NCI-H2081 treated with DMSO at 0.1 percent for 48 hours (cell line): ENCODE measurements at regions not wholly inside any gene's neighbourhood (a gene's known extent, or its start where the extent isn't known, plus 50 kb on each side); places are given as distances from the start of the nearest gene placed in this dataset.
"Not testable (repeated sequence)": the region's sequence is repeated elsewhere in the genome, so short reads cannot be mapped to it uniquely, and the experiment has no call there.

Source experiments
- DNase-seq: peaks from one replicate; lab custom pipeline; 2025; lab: John Stamatoyannopoulos, UW

DNA sequence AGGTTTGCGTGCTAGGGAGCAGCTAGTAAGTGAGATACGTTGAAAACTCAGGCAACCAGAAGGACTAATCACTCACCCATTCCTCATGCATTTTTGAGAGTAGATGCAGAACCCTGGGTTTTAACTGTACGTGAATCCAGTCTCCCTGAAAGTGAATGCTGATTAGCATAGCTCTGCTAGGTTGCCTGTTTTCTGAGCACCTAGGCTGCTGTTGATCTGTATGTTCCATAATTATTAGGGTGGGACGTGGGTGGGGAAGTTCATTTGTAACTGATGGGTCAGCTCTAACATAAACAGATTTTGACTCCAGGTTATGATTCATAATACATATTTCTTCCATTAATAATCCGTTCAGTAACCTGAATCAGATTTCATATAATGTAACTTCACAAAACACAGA, 379.0 kb upstream of the FANCL start:
- DNase-seq = no peak

DNA sequence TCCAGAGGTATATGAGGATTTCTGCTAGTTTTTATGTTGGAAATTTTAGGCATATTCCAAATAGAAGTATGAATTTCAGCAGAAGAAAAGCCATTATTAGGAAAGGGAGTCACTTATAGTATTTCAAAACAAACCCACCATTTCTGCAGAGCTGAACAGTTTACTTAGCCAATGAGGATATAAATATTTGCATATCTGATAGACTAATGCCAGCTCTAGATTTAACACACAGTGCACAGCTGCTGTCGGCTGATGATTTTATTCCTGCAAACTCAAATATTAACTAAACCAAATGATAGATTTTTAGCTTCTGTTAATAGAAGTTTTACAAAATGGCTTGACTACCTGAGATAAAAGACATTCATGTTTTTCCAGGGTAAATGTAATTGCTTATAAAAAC, 375.8 kb upstream of the FANCL start:
- DNase-seq = no peak

DNA sequence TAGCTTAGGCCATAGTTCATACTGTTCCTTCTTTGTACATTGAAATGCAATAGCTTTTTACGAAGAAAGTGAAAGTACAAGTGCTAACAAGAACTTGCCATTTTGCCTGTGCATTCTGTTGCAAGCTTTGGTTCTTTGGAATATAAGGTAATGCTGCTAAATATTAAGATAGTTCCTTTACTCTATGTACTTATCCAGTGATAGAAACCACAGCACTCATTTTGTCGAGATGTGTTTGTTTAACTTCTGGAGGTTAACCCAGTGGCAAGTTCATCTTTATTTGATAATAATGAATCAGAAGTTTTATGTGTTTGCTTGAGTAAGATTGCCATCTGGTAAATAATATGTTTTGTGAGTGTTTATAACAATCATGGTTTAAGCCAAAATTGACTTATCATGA, 373.1 kb upstream of the FANCL start:
- peak; percentile 66 for DNase-seq

GRCh38 chr2:58612973-58613372, 371.8 kb upstream of the FANCL start:
- DNase-seq = no peak

GRCh38 chr2:58609326-58609725, 368.2 kb upstream of the FANCL start:
- peak; percentile 23 for DNase-seq

DNA sequence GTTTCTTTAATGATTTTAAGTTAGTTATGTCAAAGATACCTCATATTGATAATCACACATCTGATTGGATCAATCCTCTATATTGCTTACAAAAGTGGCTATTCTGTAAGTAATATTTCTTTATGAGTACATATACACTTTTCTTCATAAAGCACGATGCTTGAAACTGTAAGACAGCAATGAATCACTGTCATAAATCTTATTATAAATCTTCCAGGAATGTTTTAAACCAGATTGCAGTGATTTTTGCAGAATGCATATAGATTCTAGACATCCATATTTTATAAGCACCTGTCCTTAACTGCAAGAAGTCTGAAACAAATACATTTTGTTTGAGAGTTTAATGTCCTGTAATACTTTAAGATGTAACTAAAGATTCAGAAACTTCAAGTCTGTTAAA, 367.0 kb upstream of the FANCL start:
- no peak for DNase-seq

- no peak for DNase-seq
Observed at GRCh38 chr2:58607448-58607847, 366.3 kb upstream of the FANCL start.

GRCh38 chr2:58606799-58607198, 365.7 kb upstream of the FANCL start:
- DNase-seq = no peak

DNA sequence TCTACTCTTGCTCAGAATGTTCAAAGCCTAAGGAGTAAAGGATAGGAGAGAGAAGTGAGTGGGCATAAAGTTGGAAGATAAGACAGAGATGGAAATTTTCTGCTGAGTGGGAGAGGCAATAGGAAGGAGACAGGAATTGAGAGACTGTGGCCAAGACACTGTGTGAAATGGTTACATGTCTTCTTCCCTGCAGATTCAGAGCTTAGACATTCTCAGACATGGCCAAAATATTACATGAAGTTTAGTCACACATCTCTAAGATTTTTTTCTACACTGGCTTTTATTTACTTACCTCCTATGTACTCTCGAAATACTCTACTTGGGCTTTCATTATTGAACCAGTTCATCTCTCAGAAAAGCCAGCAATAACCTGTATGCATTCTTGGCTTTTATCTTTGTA, 363.0 kb upstream of the FANCL start:
- no peak for DNase-seq

- no peak for DNase-seq
Observed at GRCh38 chr2:58601017-58601416, 359.9 kb upstream of the FANCL start.

DNA sequence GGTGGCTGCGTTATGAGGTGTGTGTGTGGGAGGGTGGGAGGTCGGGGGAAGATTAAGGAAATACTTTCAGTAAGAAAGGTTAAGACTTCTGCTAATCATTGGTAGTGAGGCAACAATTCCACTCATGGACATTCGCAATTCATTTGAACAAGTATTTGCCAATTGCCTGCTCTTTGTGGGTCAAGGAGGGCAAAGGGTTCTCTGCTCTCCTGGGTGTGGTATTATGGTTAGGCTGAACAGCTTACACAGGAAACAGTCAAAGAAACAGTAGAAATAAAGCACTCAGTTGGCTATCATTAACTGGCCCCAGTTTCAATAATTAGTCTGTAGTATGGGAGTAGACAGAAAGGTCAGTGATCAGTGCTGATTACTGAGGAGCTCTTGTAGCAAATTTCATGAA, 357.0 kb upstream of the FANCL start:
- no peak for DNase-seq

DNA sequence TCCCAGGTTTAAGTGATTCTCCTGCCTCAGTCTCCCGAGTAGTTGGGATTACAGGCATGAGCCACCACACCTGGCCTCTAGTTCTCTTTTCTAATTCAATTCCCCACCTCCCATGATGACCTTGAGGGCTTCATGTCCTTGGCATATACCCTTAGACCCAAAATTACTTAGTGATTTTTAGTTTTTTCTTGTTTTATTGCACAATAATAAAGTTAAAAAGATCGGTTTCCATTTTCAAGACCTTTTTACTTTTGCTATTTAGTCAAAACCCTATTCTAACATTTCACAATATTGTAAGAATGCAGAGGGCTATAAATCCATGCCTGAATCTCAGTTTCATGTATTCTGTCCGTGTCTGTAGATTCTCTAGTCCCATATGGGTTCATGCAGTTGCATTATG, 354.6 kb upstream of the FANCL start:
- no peak for DNase-seq

DNA sequence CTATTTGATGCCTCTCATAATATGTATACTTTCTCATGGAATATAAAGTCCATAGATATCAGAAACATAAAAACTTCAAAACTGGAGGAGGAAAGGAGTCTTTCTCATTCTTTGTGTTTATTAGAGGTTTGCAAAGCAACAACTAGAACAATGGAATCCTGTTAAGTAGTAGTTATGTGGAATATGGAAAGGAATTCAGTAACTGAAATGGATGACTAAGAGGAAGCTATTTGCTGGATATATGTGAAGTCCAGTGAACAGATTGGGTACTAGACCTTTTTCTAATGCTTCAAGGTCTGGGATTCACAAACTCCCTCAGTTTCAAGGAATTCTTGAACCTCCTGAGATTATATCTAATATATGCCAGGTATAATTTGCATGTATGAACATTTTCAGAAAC, 353.6 kb upstream of the FANCL start:
- DNase-seq = no peak

DNA sequence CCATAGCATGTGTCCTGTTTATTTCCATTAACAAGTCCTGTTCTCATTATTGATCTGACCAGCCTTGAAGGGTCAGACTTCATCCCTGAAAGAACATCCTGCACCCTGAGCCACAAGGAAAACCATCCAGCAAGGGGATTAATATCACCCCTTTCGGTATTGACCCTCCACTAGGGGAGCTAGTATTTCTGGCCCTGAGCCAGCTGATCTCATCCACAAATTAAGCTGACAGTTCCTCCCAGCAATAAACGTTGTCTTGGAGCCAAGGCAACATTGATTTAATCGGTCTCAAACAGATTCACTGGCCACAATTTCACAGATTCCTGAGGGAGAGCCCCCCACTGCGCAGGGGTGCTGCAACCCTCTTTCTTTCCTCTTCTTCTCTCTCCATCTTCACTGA, 353.1 kb upstream of the FANCL start:
- no peak for DNase-seq

DNA sequence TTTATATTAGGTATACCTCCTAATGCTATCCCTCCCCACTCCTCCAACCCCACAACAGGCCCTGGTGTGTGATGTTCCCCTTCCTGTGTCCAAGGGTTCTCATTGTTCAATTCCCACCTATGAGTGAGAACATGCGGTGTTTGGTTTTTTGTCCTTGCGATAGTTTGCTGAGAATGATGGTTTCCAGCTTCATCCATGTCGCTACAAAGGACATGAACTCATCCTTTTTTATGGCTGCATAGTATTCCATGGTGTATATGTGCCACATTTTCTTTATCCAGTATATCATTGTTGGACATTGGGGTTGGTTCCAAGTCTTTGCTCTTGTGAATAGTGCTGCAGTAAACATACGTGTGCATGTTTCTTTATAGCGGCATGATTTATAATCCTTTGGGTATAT, 345.1 kb upstream of the FANCL start:
- not testable (repeated sequence) for DNase-seq

- DNase-seq = no peak
Observed at GRCh38 chr2:58585233-58585632, 344.1 kb upstream of the FANCL start.

DNA sequence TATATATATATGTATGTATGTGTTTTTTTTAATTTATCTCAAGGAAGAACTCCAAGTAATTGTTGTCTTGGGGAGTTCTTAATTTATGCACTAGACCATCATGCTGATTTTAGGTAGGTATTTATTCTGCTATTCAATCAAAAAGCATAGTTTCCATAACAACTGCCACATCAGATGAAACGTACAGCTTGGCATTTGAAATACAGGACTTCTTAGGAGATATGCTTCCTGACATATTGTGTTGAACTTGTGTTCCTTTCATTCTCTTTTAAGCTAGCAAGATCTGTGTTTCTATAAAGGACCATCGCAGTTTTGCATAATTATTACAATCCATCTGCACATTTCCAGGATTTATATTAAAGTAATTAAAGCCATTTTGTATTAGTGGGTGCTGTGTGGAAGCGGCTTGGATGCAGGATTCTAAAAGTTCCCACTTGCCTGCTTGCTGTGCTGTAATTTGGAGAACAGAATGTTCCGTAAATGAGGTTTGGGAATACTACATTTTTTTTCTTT, 343.5 kb upstream of the FANCL start:
- DNase-seq = no peak

- DNase-seq = no peak
Observed at GRCh38 chr2:58578276-58578675, 337.2 kb upstream of the FANCL start.

- DNase-seq = no peak
Observed at GRCh38 chr2:58574873-58575272, 333.7 kb upstream of the FANCL start.

DNA sequence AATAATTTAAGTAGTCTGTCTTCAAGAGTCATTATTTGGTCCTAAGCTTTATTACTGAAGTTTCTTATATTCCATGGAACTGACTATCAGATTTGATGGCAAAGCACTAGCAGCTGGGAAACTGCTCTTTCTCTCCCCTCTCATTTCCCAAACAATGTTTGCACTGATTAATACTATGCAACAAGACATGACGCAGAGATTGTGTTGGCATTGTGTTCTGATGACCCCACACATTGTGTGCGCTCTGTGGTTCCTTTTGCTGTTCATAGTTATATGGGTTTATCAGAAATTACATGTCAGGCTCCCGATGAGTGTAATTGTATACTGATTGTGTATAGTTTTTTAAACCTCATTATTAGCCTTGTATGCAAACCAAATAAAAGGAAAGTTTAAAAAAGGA, 331.6 kb upstream of the FANCL start:
- peak; percentile 94 for DNase-seq

- DNase-seq = peak; percentile 69
Observed at GRCh38 chr2:58571181-58571852, 330.2 kb upstream of the FANCL start.

- DNase-seq = no peak
Observed at GRCh38 chr2:58569475-58570185, 328.5 kb upstream of the FANCL start.

DNA sequence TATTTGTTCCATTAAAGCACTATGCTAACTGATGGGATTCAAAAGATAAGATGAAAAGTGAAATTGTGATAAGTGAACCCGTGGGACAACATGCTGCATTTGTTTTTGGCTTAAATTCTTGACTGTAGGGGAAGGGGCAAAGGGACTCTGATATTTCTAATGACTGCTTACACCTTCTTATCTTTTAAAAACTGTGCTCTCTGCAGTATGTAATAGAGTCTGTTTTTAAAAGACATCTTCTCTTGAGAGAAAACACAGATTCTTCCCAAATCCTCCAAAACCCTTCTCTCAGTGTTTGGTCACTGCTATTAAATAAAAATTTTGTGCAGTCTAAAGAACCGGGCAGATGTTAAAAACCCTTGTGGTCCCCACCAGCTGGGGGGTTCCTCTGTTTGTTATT, 327.8 kb upstream of the FANCL start:
- no peak for DNase-seq

DNA sequence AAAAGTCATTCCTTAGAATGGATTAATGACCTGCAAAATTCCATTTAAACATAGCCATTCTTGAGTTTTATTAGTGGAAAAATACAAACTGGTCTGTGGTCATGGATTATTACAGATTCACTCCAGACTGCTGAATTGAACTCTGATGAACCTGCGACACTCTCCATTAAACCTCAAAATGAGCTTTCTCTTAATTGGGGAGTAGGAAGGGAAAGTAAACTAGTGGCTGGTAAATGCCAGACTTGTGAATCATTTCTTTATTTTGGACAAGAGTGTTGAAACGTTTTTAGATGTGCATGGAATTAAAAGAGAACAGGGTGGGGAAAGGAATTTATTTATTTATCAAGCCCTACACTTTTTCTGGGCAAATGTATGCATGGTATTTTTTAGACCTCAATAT, 321.2 kb upstream of the FANCL start:
- DNase-seq = no peak
